Small intestine (tissue), 7 donors: ENCODE measurements at regions not wholly inside any gene's neighbourhood (a gene's known extent, or its start where the extent isn't known, plus 50 kb on each side); places are given as distances from the start of the nearest gene placed in this dataset.
A peak's percentile ranks its signal among the peaks of the same experiment; 100 is the strongest.
"Not testable (repeated sequence)": the region's sequence is repeated elsewhere in the genome, so short reads cannot be mapped to it uniquely, and the experiment has no call there.

Experiments
- DNase-seq, 2 donors: peaks; one replicate each; pipeline versions ENCODE4 v3.0.0 to v3.0.0-alpha.2; 2013
- FAIRE-seq: peaks from 2 replicates; lab custom pipeline; 2012; peaks lifted over from hg19 to GRCh38; lab: Jason Lieb, UNC
- H3K27ac ChIP-seq, 3 donors: one replicate each; pipeline ENCODE4 v1.5.1; 2013; ENCODE audit warnings: low read length in 2 of 3, mild to moderate bottlenecking in 2 of 3, control low read depth in 1 of 3, inconsistent platforms in 1 of 3, low read depth in 1 of 3, moderate library complexity in 1 of 3
- H3K27me3 ChIP-seq, 3 donors: one replicate each; pipeline ENCODE4 v1.6.1; 2013; ENCODE audit warnings: low read length in 3 of 3, inconsistent platforms in 1 of 3; ENCODE audit not compliant: control insufficient read depth in 3 of 3, insufficient read depth in 3 of 3
- H3K36me3 ChIP-seq, 3 donors: one replicate each; pipeline ENCODE4 v1.6.1; 2013; ENCODE audit warnings: low read length in 3 of 3, inconsistent platforms in 1 of 3, low read depth in 1 of 3, mild to moderate bottlenecking in 1 of 3, moderate library complexity in 1 of 3; ENCODE audit not compliant: control insufficient read depth in 3 of 3, insufficient read depth in 2 of 3
- H3K4me1 ChIP-seq, 3 donors: one replicate each; pipeline ENCODE4 v1.6.1; 2013; ENCODE audit warnings: low read length in 2 of 3, inconsistent platforms in 1 of 3, low read depth in 1 of 3, mild to moderate bottlenecking in 1 of 3, moderate library complexity in 1 of 3; ENCODE audit not compliant: control insufficient read depth in 3 of 3, insufficient read depth in 2 of 3
- H3K4me3 ChIP-seq, 3 donors: one replicate each; pipeline ENCODE4 v1.5.1; 2013; ENCODE audit warnings: low read length in 3 of 3, control low read depth in 1 of 3, inconsistent platforms in 1 of 3, low read depth in 1 of 3, mild to moderate bottlenecking in 1 of 3, moderate library complexity in 1 of 3
- H3K9me3 ChIP-seq, 2 donors: one replicate each; pipeline ENCODE4 v1.6.1; 2013; ENCODE audit warnings: low read depth in 1 of 2, low read length in 1 of 2; ENCODE audit not compliant: control insufficient read depth in 2 of 2, insufficient read depth in 1 of 2
- WGBS, 3 donors: extraction: QIAGEN DNeasy Blood & Tissue Kit; methylation state at CpG; one replicate each; pipeline ENCODE4 v1.1.7; 2013; 5-methylcytosine and 5-hydroxymethylcytosine counted together
- donor health status: healthy with polysubstance abuse.
- donor health status: control.
- donor health status: control.
- donor health status: Bipolar disorder and iron deficiency.
- donor health status: healthy.

GRCh38 chr4:127352220-127353113 lies 280.3 kb upstream of the INTU start:
- Histone ChIP-seq H3K4me1 (no peaks in the 10 kb centered on the region), H3K27me3 (no peaks in the 10 kb centered on the region), H3K36me3 (no peaks in the 10 kb centered on the region), H3K27ac (no peak overlapping the region), H3K4me3 (no peak overlapping the region), H3K9me3 (no peaks in the 10 kb centered on the region)
- WGBS, 3 donors, result 77 to 83% (median 82%) methylated on average over 7 of the region's 7 CpGs
- DNase-seq (no peak), FAIRE-seq (no peak)

DNA sequence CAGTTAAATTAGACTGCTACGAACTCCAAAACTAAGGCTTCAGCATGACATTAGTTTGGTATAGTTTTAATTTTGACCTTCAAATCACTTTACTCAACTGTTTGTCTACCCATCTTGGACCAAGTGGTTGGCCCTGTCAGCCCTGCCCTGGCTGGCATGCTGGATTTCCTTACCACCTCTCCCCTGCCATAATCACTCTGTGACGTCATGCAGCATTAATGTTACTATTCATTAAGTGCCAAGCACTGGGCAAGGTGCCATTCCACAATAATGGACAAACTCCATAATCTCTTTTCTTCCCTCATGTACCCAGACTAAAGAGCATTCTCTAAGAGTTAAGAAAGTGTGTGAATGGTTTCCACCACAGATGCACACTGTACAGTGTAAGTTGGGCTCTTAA lies 277.0 kb upstream of the INTU start:
- no peak overlapping the region for H3K4me3 ChIP-seq
- no peaks in the 10 kb centered on the region for H3K4me1 ChIP-seq
- 56 to 70% (median 56%) methylated on average over 2 of the region's 2 CpGs for WGBS, 3 donors
- H3K9me3 ChIP-seq, result no peaks in the 10 kb centered on the region
- no peak overlapping the region for H3K27ac ChIP-seq
- FAIRE-seq (no peak), DNase-seq (no peak)
- no peaks in the 10 kb centered on the region for H3K36me3 ChIP-seq
- no peaks in the 10 kb centered on the region for H3K27me3 ChIP-seq

- Histone ChIP-seq H3K4me1 (no peaks in the 10 kb centered on the region), H3K36me3 (no peaks in the 10 kb centered on the region)
- no peak for FAIRE-seq
Measured at GRCh38 chr4:127357765-127358164, 275.0 kb upstream of the INTU start.

GRCh38 chr4:127362686-127363085 lies 270.1 kb upstream of the INTU start:
- Histone ChIP-seq H3K4me3 (no peak overlapping the region), H3K9me3 (no peaks in the 10 kb centered on the region), H3K36me3 (no peaks in the 10 kb centered on the region), H3K27ac (no peak overlapping the region), H3K4me1 (no peaks in the 10 kb centered on the region), H3K27me3 (no peaks in the 10 kb centered on the region)
- no peak for DNase-seq
- no peak for FAIRE-seq

More at GRCh38 chr4:127357765-127358164, 275.0 kb upstream of the INTU start:
- Histone ChIP-seq H3K4me3 (no peak overlapping the region), H3K27ac (no peak overlapping the region), H3K9me3 (no peaks in the 10 kb centered on the region), H3K27me3 (no peaks in the 10 kb centered on the region)
- no peak for DNase-seq

- WGBS, 3 donors, result 38 to 66% (median 56%) methylated on average over 3 of the region's 3 CpGs
- H3K4me3 ChIP-seq, result no peak overlapping the region
- no peaks in the 10 kb centered on the region for H3K36me3 ChIP-seq
- no peaks in the 10 kb centered on the region for H3K4me1 ChIP-seq
- H3K9me3 ChIP-seq, result no peaks in the 10 kb centered on the region
- FAIRE-seq (no peak), DNase-seq (no peak)
- H3K27me3 ChIP-seq, result no peaks in the 10 kb centered on the region
- no peak overlapping the region for H3K27ac ChIP-seq
Measured at GRCh38 chr4:127364397-127364796, 268.4 kb upstream of the INTU start.

- Histone ChIP-seq H3K4me3 (no peak overlapping the region), H3K4me1 (no peaks in the 10 kb centered on the region), H3K27me3 (no peaks in the 10 kb centered on the region), H3K9me3 (no peaks in the 10 kb centered on the region), H3K27ac (no peak overlapping the region), H3K36me3 (no peaks in the 10 kb centered on the region)
- DNase-seq, result no peak
- FAIRE-seq, result no peak
Measured at GRCh38 chr4:127364911-127365310, 267.8 kb upstream of the INTU start.

- Histone ChIP-seq H3K4me1 (no peaks in the 10 kb centered on the region), H3K4me3 (peak overlapping the region in 1 of 3 donors; percentile 7), H3K27me3 (no peaks in the 10 kb centered on the region), H3K36me3 (no peaks in the 10 kb centered on the region), H3K9me3 (no peaks in the 10 kb centered on the region), H3K27ac (no peak overlapping the region)
- WGBS, 3 donors, result 25 to 54% (median 29%) methylated on average over 6 of the region's 6 CpGs
- FAIRE-seq (no peak), DNase-seq (peak; percentile 1 to 30)
Measured at GRCh38 chr4:127370604-127371003, 262.2 kb upstream of the INTU start.

DNA sequence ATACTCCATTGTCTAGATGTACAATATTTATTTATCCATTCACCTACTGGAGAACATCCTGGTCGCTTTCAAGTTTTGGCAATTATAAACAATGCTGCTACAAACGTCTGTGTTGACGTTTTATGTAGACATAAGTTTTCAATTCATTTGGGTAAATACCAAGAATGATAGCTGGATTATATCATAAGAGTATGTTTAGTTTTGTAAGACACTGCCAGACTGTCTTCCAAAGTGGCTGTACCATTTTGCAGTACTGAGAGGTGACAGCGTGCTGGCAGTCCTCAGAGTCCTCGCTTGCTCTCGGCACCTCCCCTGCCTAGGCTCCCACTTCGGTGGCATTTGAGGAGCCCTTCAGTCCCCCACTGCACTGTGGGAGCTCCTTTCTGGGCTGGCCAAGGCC lies 253.3 kb upstream of the INTU start:
- DNase-seq (no peak), FAIRE-seq (no peak)
- Histone ChIP-seq H3K4me3 (no peak overlapping the region), H3K27me3 (no peaks in the 10 kb centered on the region), H3K36me3 (no peaks in the 10 kb centered on the region), H3K27ac (no peak overlapping the region), H3K4me1 (no peaks in the 10 kb centered on the region), H3K9me3 (no peaks in the 10 kb centered on the region)
- WGBS, 3 donors, result 73 to 84% (median 80%) methylated on average over 7 of the region's 7 CpGs

GRCh38 chr4:127379948-127380347 lies 252.8 kb upstream of the INTU start:
- FAIRE-seq, H3K27ac ChIP-seq, H3K4me1 ChIP-seq, H3K9me3 ChIP-seq, H3K36me3 ChIP-seq, DNase-seq, H3K27me3 ChIP-seq, H3K4me3 ChIP-seq: not testable (repeated sequence)
- WGBS, 3 donors, result 85 to 94% (median 92%) methylated on average over 15 to 18 of the region's 18 CpGs
